HAP-1 (cell line): ENCODE measurements at regions not wholly inside any gene's neighbourhood (a gene's known extent, or its start where the extent isn't known, plus 50 kb on each side); places are given as distances from the start of the nearest gene placed in this dataset.
"Not testable (repeated sequence)": the region's sequence is repeated elsewhere in the genome, so short reads cannot be mapped to it uniquely, and the experiment has no call there.

ENCODE experiments used
- DNase-seq, 2 experiments: peaks; one replicate each; pipeline ENCODE4 v3.0.0-alpha.2; 2016 to 2020; ENCODE audit warnings: low spot score in 2 of 2
- H3K27me3 ChIP-seq: fragments of 250-450 bp; sonication (Bioruptor Pico); 2 replicates; pipeline ENCODE4 v1.5.1; 2020; ENCODE audit warnings: low read depth, mild to moderate bottlenecking, moderate library complexity
- H3K36me3 ChIP-seq: fragments of 250-450 bp; sonication (Bioruptor Pico); replicated peaks from 2 replicates; pipeline ENCODE4 v1.5.1; 2020; ENCODE audit warnings: mild to moderate bottlenecking
- H3K4me1 ChIP-seq: fragments of 250-450 bp; sonication (Bioruptor Pico); 2 replicates; pipeline ENCODE4 v1.5.1; 2020; ENCODE audit warnings: mild to moderate bottlenecking
- H3K4me3 ChIP-seq: fragments of 250-450 bp; sonication (Bioruptor Pico); 2 replicates; pipeline ENCODE4 v1.5.1; 2020; ENCODE audit warnings: mild to moderate bottlenecking, moderate library complexity
- H3K9me3 ChIP-seq: fragments of 250-450 bp; sonication (Bioruptor Pico); 2 replicates; pipeline ENCODE4 v1.5.1; 2020; ENCODE audit warnings: mild to moderate bottlenecking, moderate library complexity
- in situ Hi-C: fragments of 300-500 bp; cut with MboI; formaldehyde crosslinking; loops from 3 replicates; pipeline ENCODE4 v1.14.3; 2020; ENCODE audit warnings: low sequenced_read_pairs, inconsistent platforms, mixed read lengths

DNA sequence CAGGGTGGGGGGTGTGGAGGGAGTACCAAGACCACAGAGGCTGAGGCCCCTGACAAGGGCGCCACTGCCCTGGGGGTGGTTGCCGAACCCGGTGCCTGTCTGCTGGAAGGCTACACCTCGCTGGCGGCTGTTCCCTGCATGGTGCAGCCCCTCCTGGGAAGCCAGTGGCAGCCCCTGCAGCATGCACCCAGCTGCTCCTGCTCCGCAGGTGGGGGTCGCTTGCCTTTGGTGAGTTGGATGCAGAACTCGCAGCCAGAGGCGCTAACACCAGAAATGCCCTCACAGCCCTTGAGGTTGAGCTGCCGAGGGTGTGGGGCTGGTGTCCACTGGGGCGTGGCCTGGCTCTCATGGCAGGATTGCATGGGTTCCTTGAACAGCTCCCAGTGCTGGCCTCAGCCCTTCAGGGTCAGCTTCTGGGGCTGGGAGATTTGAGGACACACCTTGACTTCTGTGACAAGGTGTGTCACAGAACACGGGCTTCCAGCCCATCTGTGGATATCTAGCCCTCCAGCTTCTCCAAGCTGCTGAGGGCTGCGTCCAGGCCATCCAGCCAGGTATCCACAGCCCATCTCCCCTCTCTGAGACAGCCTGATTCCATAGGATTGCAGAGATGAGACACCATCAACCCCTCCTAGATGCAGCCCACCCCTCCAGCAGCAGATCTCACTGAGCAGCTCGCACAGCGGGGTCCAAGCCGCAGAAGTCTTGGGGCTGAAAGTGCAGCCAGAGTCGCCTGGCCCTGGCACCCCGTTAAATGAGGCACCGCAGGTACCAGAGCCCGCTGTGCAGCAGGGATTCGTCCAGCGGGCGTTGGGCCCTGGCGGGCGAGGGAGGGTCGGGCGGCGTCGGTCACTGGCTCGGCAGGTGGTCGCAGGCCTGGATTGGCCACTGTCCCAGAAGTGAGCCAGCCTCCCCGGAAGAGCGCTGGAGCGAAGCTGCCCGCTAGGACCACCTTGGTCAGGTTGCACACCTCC, 586.3 kb downstream of the KCNJ18 start:
- Histone ChIP-seq H3K9me3 (no peaks in the 10 kb centered on the region), H3K4me3 (no peak overlapping the region), H3K27me3 (no peaks in the 10 kb centered on the region), H3K4me1 (no peaks in the 10 kb centered on the region), H3K36me3 (no peaks in the 10 kb centered on the region)
- no peak for DNase-seq
- in situ Hi-C loops, result no loop called here

GRCh38 chr17:22286337-22287041, 594.2 kb downstream of the KCNJ18 start:
- in situ Hi-C loops, result no loop called here
- DNase-seq, result no peak
- Histone ChIP-seq H3K27me3 (no peaks in the 10 kb centered on the region), H3K9me3 (no peaks in the 10 kb centered on the region), H3K4me3 (no peak overlapping the region), H3K4me1 (no peaks in the 10 kb centered on the region), H3K36me3 (no peaks in the 10 kb centered on the region)

DNA sequence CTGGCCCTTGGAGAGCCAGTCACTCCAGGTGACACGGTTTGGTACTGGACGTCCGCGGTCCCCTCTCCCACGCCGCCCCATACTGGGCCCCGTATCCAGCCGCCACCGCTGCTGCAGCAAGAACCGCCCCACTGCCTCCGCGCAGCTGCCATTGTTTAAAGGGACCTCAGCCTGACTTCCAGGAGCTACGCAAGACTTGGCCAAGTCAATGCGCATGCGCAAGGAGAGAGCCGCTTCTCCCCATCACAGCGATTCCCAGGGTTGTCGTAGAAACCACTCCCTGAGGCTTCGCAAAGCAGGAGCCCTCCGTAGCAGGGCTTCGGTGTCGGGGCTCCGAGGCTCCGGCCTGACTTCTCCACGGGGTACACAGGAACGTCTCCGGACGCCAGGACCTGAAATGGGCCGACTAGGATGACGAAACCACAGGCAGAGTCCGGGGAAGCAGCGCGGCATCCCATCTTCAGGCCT, 606.2 kb downstream of the KCNJ18 start:
- in situ Hi-C loops, H3K9me3 ChIP-seq, H3K27me3 ChIP-seq, H3K4me3 ChIP-seq, H3K36me3 ChIP-seq, DNase-seq, H3K4me1 ChIP-seq: not testable (repeated sequence)

GRCh38 chr17:22300177-22300576, 607.9 kb downstream of the KCNJ18 start:
- Histone ChIP-seq H3K36me3 (no peaks in the 10 kb centered on the region), H3K27me3 (no peaks in the 10 kb centered on the region), H3K9me3 (no peaks in the 10 kb centered on the region), H3K4me1 (no peaks in the 10 kb centered on the region), H3K4me3 (no peak overlapping the region)
- in situ Hi-C loops, result no loop called here
- DNase-seq, result no peak

- in situ Hi-C loops, result no loop called here
- Histone ChIP-seq H3K9me3 (no peaks in the 10 kb centered on the region), H3K4me1 (no peaks in the 10 kb centered on the region)
These were observed 608.5 kb downstream of the KCNJ18 start for GRCh38 chr17:22300731-22301352.

GRCh38 chr17:22301353-22301745, 609.0 kb downstream of the KCNJ18 start:
- no peaks in the 10 kb centered on the region for H3K9me3 ChIP-seq
- in situ Hi-C loops, result no loop called here
- no peaks in the 10 kb centered on the region for H3K4me1 ChIP-seq

More at GRCh38 chr17:22300731-22301352, 608.5 kb downstream of the KCNJ18 start:
- DNase-seq, result no peak
- no peak overlapping the region for H3K4me3 ChIP-seq
- H3K27me3 ChIP-seq, result no peaks in the 10 kb centered on the region
- no peaks in the 10 kb centered on the region for H3K36me3 ChIP-seq

GRCh38 chr17:22303096-22303495, 610.8 kb downstream of the KCNJ18 start:
- no peaks in the 10 kb centered on the region for H3K4me1 ChIP-seq
- H3K9me3 ChIP-seq, result no peaks in the 10 kb centered on the region
- in situ Hi-C loops, result no loop called here

More at GRCh38 chr17:22301353-22301745, 609.0 kb downstream of the KCNJ18 start:
- H3K36me3 ChIP-seq, result no peaks in the 10 kb centered on the region
- no peak overlapping the region for H3K4me3 ChIP-seq
- no peaks in the 10 kb centered on the region for H3K27me3 ChIP-seq
- no peak for DNase-seq

DNA sequence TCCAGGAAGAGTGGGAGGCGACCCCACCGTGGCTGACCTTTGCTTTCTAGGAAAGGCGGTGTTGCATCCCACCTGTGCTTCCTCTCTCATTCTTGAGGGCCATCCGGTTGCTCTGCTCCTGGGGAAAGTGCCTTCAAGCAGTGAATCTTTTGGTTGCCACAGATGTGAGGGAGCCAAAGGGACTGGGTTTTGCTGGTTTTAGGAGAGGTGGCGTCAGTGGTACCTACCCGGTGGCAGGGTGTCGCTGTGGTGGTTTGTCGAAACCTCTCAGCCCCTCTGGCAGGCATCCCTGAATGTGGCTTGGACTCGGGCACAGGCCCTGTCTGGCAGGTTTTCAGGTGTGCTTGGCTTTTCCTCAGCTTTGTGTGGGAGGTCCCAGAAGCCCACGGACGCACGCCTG, 611.5 kb downstream of the KCNJ18 start:
- H3K27me3 ChIP-seq, result no peaks in the 10 kb centered on the region
- no peaks in the 10 kb centered on the region for H3K36me3 ChIP-seq
- in situ Hi-C loops, result no loop called here
- no peaks in the 10 kb centered on the region for H3K9me3 ChIP-seq
- no peak for DNase-seq
- H3K4me3 ChIP-seq, result no peak overlapping the region
- H3K4me1 ChIP-seq, result no peaks in the 10 kb centered on the region

More at GRCh38 chr17:22303096-22303495, 610.8 kb downstream of the KCNJ18 start:
- H3K36me3 ChIP-seq, result no peaks in the 10 kb centered on the region
- H3K4me3 ChIP-seq, result no peak overlapping the region
- DNase-seq, result no peak
- no peaks in the 10 kb centered on the region for H3K27me3 ChIP-seq

DNA sequence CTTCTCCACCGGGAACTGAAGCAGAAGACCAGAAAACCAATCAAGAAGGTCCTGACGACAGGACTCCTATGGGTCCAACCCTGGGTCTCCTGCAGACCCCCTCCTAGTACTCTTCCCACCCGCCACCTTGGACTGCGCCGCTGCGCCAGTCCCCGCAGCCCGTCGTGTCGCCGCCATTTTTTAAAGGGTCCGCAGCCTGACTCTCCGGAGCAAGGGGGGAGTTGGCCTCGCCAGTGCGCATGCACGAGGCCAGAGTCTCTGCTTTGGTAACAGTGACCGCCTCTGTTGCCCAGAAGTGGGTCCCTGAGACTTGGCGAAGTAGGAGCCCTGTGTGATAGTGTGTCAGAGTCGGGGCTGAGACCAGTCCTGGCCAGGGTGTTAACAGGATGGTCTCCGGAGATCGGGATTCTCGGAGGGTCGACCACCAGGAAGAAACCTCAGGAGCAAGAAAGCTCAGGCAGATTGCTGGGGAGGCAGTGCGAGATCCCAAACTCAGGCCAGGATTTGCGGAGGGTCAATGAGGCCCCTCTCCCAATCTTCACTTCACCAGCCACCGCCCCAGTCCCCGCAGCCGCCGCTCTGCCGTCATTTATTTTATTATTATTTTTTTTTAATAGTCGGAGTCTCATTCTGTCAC, 612.5 kb downstream of the KCNJ18 start:
- in situ Hi-C loops, result no loop called here
- Histone ChIP-seq H3K36me3 (no peaks in the 10 kb centered on the region), H3K4me1 (no peaks in the 10 kb centered on the region), H3K9me3 (no peaks in the 10 kb centered on the region), H3K4me3 (no peak overlapping the region), H3K27me3 (no peaks in the 10 kb centered on the region)
- no peak for DNase-seq

GRCh38 chr17:22305356-22306071, 613.2 kb downstream of the KCNJ18 start:
- in situ Hi-C loops, result no loop called here
- no peaks in the 10 kb centered on the region for H3K9me3 ChIP-seq
- no peak overlapping the region for H3K4me3 ChIP-seq
- H3K27me3 ChIP-seq, result no peaks in the 10 kb centered on the region
- no peaks in the 10 kb centered on the region for H3K36me3 ChIP-seq
- DNase-seq, result no peak
- H3K4me1 ChIP-seq, result no peaks in the 10 kb centered on the region

GRCh38 chr17:22310292-22310691, 618.0 kb downstream of the KCNJ18 start:
- DNase-seq, H3K4me3 ChIP-seq, H3K36me3 ChIP-seq, H3K27me3 ChIP-seq, H3K9me3 ChIP-seq, in situ Hi-C loops, H3K4me1 ChIP-seq: not testable (repeated sequence)

DNA sequence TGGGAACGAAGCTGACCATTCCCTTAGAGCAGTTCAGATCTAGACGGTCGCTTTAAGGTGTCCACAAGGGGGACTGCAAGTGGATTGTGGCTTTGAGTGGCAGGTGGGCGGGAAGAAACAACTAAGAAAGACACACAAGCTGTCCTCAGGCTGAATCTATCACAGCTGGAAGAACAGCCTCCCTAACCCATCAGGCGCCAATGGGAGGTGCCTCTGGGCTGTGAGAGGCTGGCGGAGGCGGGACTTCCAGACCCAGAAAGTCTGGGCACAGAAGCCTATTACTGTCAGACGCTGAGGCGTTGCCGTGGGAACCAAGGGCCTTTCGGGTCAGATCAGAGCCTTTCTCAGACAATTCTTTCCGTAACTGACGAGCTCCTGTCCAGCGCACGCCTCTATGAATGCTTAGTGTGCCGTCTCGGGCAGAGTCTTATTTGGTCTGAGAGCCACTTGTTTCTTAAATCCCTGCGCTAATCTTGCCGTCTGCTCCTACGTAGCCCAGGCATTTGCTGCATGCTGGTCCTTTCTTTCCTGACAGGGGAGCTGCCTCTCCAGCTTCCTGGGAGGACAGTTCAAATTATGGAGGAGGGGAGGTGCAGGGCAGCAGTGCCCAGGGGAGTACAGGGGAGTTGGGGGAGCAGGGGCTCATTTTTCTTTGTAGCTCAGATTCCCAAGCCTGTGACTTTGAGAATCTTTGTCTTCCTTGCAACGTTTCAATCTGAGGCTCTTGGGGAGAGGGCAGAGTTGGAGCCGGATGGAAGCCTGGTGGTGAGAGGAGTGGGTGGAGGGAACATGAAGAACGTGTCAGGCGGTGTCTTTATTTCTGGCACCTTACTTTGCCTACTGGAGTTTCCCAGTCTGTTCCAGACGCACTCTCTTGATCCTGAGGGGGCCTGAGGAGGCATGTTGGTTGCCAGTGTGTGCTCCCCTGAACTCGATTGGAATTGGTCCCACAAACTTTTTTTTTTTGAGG, 618.7 kb downstream of the KCNJ18 start:
- no peaks in the 10 kb centered on the region for H3K36me3 ChIP-seq
- DNase-seq, result no peak
- H3K4me1 ChIP-seq, result no peaks in the 10 kb centered on the region
- H3K27me3 ChIP-seq, result no peaks in the 10 kb centered on the region
- no peaks in the 10 kb centered on the region for H3K9me3 ChIP-seq
- in situ Hi-C loops, result no loop called here
- no peak overlapping the region for H3K4me3 ChIP-seq
